ENCODE measurements at regions not wholly inside any gene's neighbourhood (a gene's known extent, or its start where the extent isn't known, plus 50 kb on each side); places are given as distances from the start of the nearest gene placed in this dataset.

GRCh38 chr21:19013916-19014315, 610.3 kb upstream of the TMPRSS15 start:
- H3K9me3 ChIP-seq (replicated peaks; ENCODE audit: low read length): no peaks in the 10 kb centered on the region
- no peaks in the 10 kb centered on the region for H3K36me3 ChIP-seq (ENCODE audit: insufficient read depth, low read length)
- H3K4me1 ChIP-seq (ENCODE audit: control insufficient read depth, insufficient read depth, low read length): no peaks in the 10 kb centered on the region
- H3K4me2 ChIP-seq (ENCODE audit: low read length): no peak overlapping the region
- H3K9ac ChIP-seq (ENCODE audit: low read depth, low read length): no peak overlapping the region
- no peak overlapping the region for H3K4me3 ChIP-seq (ENCODE audit: low read length)
- no peaks in the 10 kb centered on the region for H3K27me3 ChIP-seq (ENCODE audit: control insufficient read depth, insufficient read depth, low read length)

GRCh38 chr21:19018529-19018928, 614.9 kb upstream of the TMPRSS15 start:
- no peak overlapping the region for H3K9ac ChIP-seq (ENCODE audit: low read depth, low read length)
- H3K36me3 ChIP-seq (ENCODE audit: insufficient read depth, low read length): no peaks in the 10 kb centered on the region
- H3K4me2 ChIP-seq (ENCODE audit: low read length): no peak overlapping the region
- H3K4me3 ChIP-seq (ENCODE audit: low read length): no peak overlapping the region
- H3K9me3 ChIP-seq (replicated peaks; ENCODE audit: low read length): peaks cover 3% of the 10 kb centered on the region
- H3K27me3 ChIP-seq (ENCODE audit: control insufficient read depth, insufficient read depth, low read length): no peaks in the 10 kb centered on the region
- no peaks in the 10 kb centered on the region for H3K4me1 ChIP-seq (ENCODE audit: control insufficient read depth, insufficient read depth, low read length)

DNA sequence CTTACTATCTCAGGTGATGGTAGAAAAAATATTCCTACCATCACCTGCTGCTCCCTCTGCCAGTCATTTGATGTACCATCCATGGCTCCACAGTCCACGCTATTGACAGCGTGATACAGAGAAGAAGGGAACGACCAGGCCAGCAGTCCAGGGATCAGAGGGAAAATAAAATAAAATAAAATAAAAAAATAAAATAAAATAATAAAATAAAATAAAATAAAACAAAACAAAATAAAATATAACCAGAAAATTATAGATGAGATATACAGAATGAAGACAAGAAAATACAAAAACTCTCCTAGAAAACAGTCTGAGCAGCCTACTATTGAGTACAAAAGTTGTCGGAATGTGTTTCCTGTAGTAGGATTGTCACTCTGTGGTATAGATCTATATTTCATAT, 619.4 kb upstream of the TMPRSS15 start:
- peaks cover 3% of the 10 kb centered on the region for H3K9me3 ChIP-seq (replicated peaks; ENCODE audit: low read length)
- no peaks in the 10 kb centered on the region for H3K36me3 ChIP-seq (ENCODE audit: insufficient read depth, low read length)
- no peak overlapping the region for H3K9ac ChIP-seq (ENCODE audit: low read depth, low read length)
- H3K27me3 ChIP-seq (ENCODE audit: control insufficient read depth, insufficient read depth, low read length): no peaks in the 10 kb centered on the region
- H3K4me2 ChIP-seq (ENCODE audit: low read length): no peak overlapping the region
- no peak overlapping the region for H3K4me3 ChIP-seq (ENCODE audit: low read length)
- no peaks in the 10 kb centered on the region for H3K4me1 ChIP-seq (ENCODE audit: control insufficient read depth, insufficient read depth, low read length)

GRCh38 chr21:19026911-19027310, 623.3 kb upstream of the TMPRSS15 start:
- Histone ChIP-seq H3K9ac (ENCODE audit: low read depth, low read length) (no peak overlapping the region), H3K9me3 (replicated peaks; ENCODE audit: low read length) (peaks cover 4% of the 10 kb centered on the region), H3K4me2 (ENCODE audit: low read length) (no peak overlapping the region), H3K27me3 (ENCODE audit: control insufficient read depth, insufficient read depth, low read length) (no peaks in the 10 kb centered on the region), H3K4me3 (ENCODE audit: low read length) (no peak overlapping the region), H3K4me1 (ENCODE audit: control insufficient read depth, insufficient read depth, low read length) (no peaks in the 10 kb centered on the region), H3K36me3 (ENCODE audit: insufficient read depth, low read length) (no peaks in the 10 kb centered on the region)

DNA sequence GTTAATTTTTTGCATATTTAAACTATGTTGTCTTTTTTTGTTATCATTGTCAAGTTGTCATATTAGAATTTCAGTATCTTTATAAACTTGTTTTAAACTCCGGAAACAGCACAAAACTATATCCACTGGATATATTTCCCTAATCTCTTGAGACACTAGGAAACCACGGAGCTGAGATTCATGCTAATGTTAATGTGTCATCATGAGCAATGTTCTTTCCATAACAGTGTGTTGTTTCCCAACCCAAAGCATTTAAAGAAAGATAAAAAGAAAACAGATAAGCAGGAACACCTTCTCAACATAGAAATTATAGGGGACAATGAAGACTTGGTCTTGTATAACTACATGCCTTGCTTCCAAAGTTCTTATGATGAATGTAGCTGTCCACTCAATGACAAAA, 626.2 kb upstream of the TMPRSS15 start:
- H3K4me2 ChIP-seq (ENCODE audit: low read length): no peak overlapping the region
- no peak overlapping the region for H3K4me3 ChIP-seq (ENCODE audit: low read length)
- H3K4me1 ChIP-seq (ENCODE audit: control insufficient read depth, insufficient read depth, low read length): no peaks in the 10 kb centered on the region
- no peaks in the 10 kb centered on the region for H3K36me3 ChIP-seq (ENCODE audit: insufficient read depth, low read length)
- no peak overlapping the region for H3K9ac ChIP-seq (ENCODE audit: low read depth, low read length)
- peaks cover 8% of the 10 kb centered on the region for H3K9me3 ChIP-seq (replicated peaks; ENCODE audit: low read length)
- no peaks in the 10 kb centered on the region for H3K27me3 ChIP-seq (ENCODE audit: control insufficient read depth, insufficient read depth, low read length)

DNA sequence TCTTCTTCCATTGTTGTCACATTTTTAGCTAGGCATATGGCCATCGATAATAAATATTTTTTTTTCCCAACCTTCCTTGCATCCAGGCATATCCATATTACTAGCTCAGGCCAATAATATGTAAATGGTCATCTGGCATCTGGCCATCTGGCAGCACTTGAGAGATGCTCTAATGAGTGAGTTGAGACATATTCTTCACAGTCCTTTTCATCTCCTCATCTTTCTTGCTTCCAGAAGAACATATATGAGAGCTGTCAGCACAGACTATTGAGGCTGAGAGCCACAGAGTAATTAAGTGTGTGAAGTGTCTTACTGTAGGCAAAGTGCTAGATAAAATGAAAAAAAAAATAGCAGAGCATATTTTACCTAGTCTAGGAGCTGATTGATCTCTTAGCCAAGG, 628.4 kb upstream of the TMPRSS15 start:
- Histone ChIP-seq H3K9ac (ENCODE audit: low read depth, low read length) (no peak overlapping the region), H3K36me3 (ENCODE audit: insufficient read depth, low read length) (no peaks in the 10 kb centered on the region), H3K4me1 (ENCODE audit: control insufficient read depth, insufficient read depth, low read length) (no peaks in the 10 kb centered on the region), H3K27me3 (ENCODE audit: control insufficient read depth, insufficient read depth, low read length) (no peaks in the 10 kb centered on the region), H3K4me2 (ENCODE audit: low read length) (no peak overlapping the region), H3K4me3 (ENCODE audit: low read length) (no peak overlapping the region), H3K9me3 (replicated peaks; ENCODE audit: low read length) (peaks cover 8% of the 10 kb centered on the region)

DNA sequence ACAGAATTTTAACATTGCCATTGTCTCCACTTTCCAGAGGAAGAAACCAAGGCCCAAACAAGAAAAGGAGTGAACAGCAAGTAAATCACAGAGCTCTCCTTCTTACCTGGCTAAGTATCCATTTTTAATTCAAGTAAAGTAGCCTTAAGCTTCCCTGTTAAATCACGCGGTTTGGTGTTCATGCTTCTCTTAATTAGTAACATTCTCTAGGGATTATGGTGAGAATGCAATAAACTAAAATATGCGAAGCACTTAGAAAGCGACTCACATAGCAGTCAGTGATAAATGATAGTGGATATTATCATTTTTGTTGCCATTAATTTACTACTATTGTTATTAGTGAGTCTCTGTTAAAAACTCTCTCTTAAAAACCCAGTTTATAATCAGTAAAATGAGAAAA, 630.5 kb upstream of the TMPRSS15 start:
- Histone ChIP-seq H3K9ac (ENCODE audit: low read depth, low read length) (no peak overlapping the region), H3K9me3 (replicated peaks; ENCODE audit: low read length) (peaks cover 8% of the 10 kb centered on the region), H3K4me1 (ENCODE audit: control insufficient read depth, insufficient read depth, low read length) (no peaks in the 10 kb centered on the region), H3K4me2 (ENCODE audit: low read length) (no peak overlapping the region), H3K36me3 (ENCODE audit: insufficient read depth, low read length) (no peaks in the 10 kb centered on the region), H3K27me3 (ENCODE audit: control insufficient read depth, insufficient read depth, low read length) (no peaks in the 10 kb centered on the region), H3K4me3 (ENCODE audit: low read length) (no peak overlapping the region)

GRCh38 chr21:19034560-19034959, 631.0 kb upstream of the TMPRSS15 start:
- Histone ChIP-seq H3K27me3 (ENCODE audit: control insufficient read depth, insufficient read depth, low read length) (no peaks in the 10 kb centered on the region), H3K4me3 (ENCODE audit: low read length) (no peak overlapping the region), H3K4me2 (ENCODE audit: low read length) (no peak overlapping the region), H3K36me3 (ENCODE audit: insufficient read depth, low read length) (no peaks in the 10 kb centered on the region), H3K9ac (ENCODE audit: low read depth, low read length) (no peak overlapping the region), H3K4me1 (ENCODE audit: control insufficient read depth, insufficient read depth, low read length) (no peaks in the 10 kb centered on the region), H3K9me3 (replicated peaks; ENCODE audit: low read length) (peaks cover 8% of the 10 kb centered on the region)

GRCh38 chr21:19045876-19046275, 642.3 kb upstream of the TMPRSS15 start:
- H3K9ac ChIP-seq (ENCODE audit: low read depth, low read length): no peak overlapping the region
- H3K36me3 ChIP-seq (ENCODE audit: insufficient read depth, low read length): no peaks in the 10 kb centered on the region
- no peaks in the 10 kb centered on the region for H3K4me1 ChIP-seq (ENCODE audit: control insufficient read depth, insufficient read depth, low read length)
- no peak overlapping the region for H3K4me3 ChIP-seq (ENCODE audit: low read length)
- H3K4me2 ChIP-seq (ENCODE audit: low read length): no peak overlapping the region
- H3K9me3 ChIP-seq (replicated peaks; ENCODE audit: low read length): peaks cover 3% of the 10 kb centered on the region
- no peaks in the 10 kb centered on the region for H3K27me3 ChIP-seq (ENCODE audit: control insufficient read depth, insufficient read depth, low read length)

DNA sequence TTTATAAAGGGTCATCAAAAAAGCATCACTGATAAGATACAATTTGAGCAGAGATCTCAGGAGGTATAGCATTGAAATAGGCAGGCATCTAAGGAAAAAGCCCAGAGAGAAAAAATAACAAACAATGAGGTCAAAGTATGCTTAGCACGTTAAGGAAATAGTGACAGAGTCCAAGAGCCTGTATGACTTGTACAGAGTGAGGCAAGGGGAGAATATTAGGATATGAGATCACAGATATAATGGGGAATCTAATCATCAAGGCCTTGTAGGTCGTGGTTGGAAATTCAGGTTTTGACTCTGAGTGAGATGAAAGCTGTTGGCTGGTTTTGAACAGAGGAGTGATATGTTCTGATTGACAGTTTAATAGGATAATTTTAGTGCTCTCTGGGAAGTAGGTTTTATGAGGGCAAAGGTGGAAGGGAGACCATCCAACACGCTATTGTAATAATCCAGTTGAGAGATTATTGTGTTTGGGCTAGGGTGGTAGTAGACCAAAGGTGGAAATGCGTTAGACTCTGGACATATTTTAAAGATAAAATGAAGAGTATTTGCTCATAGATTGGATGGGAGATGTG, 644.6 kb upstream of the TMPRSS15 start:
- Histone ChIP-seq H3K27me3 (ENCODE audit: control insufficient read depth, insufficient read depth, low read length) (no peaks in the 10 kb centered on the region), H3K9ac (ENCODE audit: low read depth, low read length) (no peak overlapping the region), H3K4me1 (ENCODE audit: control insufficient read depth, insufficient read depth, low read length) (no peaks in the 10 kb centered on the region), H3K9me3 (replicated peaks; ENCODE audit: low read length) (peaks cover 4% of the 10 kb centered on the region), H3K4me2 (ENCODE audit: low read length) (no peak overlapping the region), H3K4me3 (ENCODE audit: low read length) (no peak overlapping the region), H3K36me3 (ENCODE audit: insufficient read depth, low read length) (no peaks in the 10 kb centered on the region)

GRCh38 chr21:19049567-19049966, 646.0 kb upstream of the TMPRSS15 start:
- Histone ChIP-seq H3K4me2 (ENCODE audit: low read length) (no peak overlapping the region), H3K36me3 (ENCODE audit: insufficient read depth, low read length) (no peaks in the 10 kb centered on the region), H3K4me1 (ENCODE audit: control insufficient read depth, insufficient read depth, low read length) (no peaks in the 10 kb centered on the region), H3K9ac (ENCODE audit: low read depth, low read length) (no peak overlapping the region), H3K4me3 (ENCODE audit: low read length) (no peak overlapping the region), H3K9me3 (replicated peaks; ENCODE audit: low read length) (peaks cover 4% of the 10 kb centered on the region), H3K27me3 (ENCODE audit: control insufficient read depth, insufficient read depth, low read length) (no peaks in the 10 kb centered on the region)

- H3K4me2 ChIP-seq (ENCODE audit: low read length): no peak overlapping the region
- H3K9ac ChIP-seq (ENCODE audit: low read depth, low read length): no peak overlapping the region
- H3K9me3 ChIP-seq (replicated peaks; ENCODE audit: low read length): peaks cover 5% of the 10 kb centered on the region
- H3K36me3 ChIP-seq (ENCODE audit: insufficient read depth, low read length): no peaks in the 10 kb centered on the region
- no peaks in the 10 kb centered on the region for H3K4me1 ChIP-seq (ENCODE audit: control insufficient read depth, insufficient read depth, low read length)
- H3K4me3 ChIP-seq (ENCODE audit: low read length): no peak overlapping the region
- no peaks in the 10 kb centered on the region for H3K27me3 ChIP-seq (ENCODE audit: control insufficient read depth, insufficient read depth, low read length)
Observed at GRCh38 chr21:19065164-19065563, 661.6 kb upstream of the TMPRSS15 start.

Data from skeletal muscle satellite cell (primary cell).